ENCODE measurements at regions not wholly inside any gene's neighbourhood (a gene's known extent, or its start where the extent isn't known, plus 50 kb on each side); places are given as distances from the start of the nearest gene placed in this dataset.

DNA sequence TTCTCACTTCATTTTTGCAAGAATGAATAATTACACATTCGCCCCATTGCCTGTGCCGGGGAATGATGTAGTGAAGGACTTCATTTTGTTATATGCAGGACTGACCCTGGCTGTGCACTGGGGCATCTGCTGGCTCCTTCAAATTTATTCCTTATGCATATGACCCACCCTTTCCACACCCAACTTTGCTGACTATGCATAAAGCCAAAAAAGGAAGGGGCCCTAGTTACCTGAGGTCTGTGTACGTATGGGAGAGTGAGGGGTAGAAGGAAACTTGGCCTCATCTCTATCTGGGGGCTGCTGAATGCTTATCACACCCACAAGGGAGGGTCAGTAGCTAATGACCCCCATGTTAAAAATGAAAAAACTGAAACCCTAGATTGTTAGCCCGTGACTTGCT is 259.6 kb downstream of the SMARCA2 start:
- TF ChIP-seq MECOM (CRISPR knock-in tag; IDR thresholded peaks at IDR 0.05) (no peak), ZC3H4 (CRISPR knock-in tag; IDR thresholded peaks at IDR 0.05; ENCODE audit: borderline replicate concordance) (no peak)
